OCI-LY7 (cell line): ENCODE measurements at regions not wholly inside any gene's neighbourhood (a gene's known extent, or its start where the extent isn't known, plus 50 kb on each side); places are given as distances from the start of the nearest gene placed in this dataset.

Experiments used
- BruUV-seq: library from RNA; stranded (reverse); fragments of 400-500 nt; replicated peaks from 2 replicates; lab custom pipeline; 2021; lab: Mats Ljungman, UMichigan
- CTCF ChIA-PET: fragments of 300-600 bp; sonication (Branson Sonifier 250); formaldehyde crosslinking; loops from one replicate; lab custom pipeline; 2022; ENCODE audit warnings: antibody characterized with exemption; ENCODE audit not compliant: unreplicated experiment; lab: Charles Lee
- POLR2A ChIA-PET: fragments of 300-600 bp; sonication (Branson Sonifier 250); formaldehyde crosslinking; loops from one replicate; lab custom pipeline; 2022; ENCODE audit warnings: antibody characterized with exemption; lab: Charles Lee
- DNase-seq: peaks from one replicate; pipeline ENCODE4 v3.0.0-alpha.2; 2015; ENCODE audit warnings: low spot score
- H2AFZ ChIP-seq: fragments of 200-600 bp; sonication (generic), shearing (Covaris generic); 2 replicates; pipeline ENCODE4 v1.6.1; 2014; ENCODE audit warnings: mild to moderate bottlenecking, antibody characterized with exemption, low read length, moderate library complexity
- H3K27ac ChIP-seq: fragments of 200-600 bp; sonication (generic); 2 replicates; pipeline ENCODE4 v1.5.1; 2014; ENCODE audit warnings: mixed run types, low read depth, mild to moderate bottlenecking, moderate library complexity, low read length, inconsistent platforms; ENCODE audit not compliant: poor library complexity, severe bottlenecking
- H3K36me3 ChIP-seq: fragments of 200-600 bp; sonication (generic); 2 replicates; pipeline ENCODE4 v1.6.1; 2014; ENCODE audit warnings: mild to moderate bottlenecking, antibody characterized with exemption, low read length, moderate library complexity, mixed read lengths; ENCODE audit not compliant: insufficient read depth
- H3K4me1 ChIP-seq: fragments of 200-600 bp; sonication (generic); 2 replicates; pipeline ENCODE4 v1.5.1; 2014; ENCODE audit warnings: mild to moderate bottlenecking, low read length; ENCODE audit not compliant: insufficient read depth, poor library complexity, severe bottlenecking
- H3K4me2 ChIP-seq: fragments of 200-600 bp; sonication (generic); 2 replicates; pipeline ENCODE4 v1.6.1; 2014; ENCODE audit warnings: mild to moderate bottlenecking, low read length
- H3K4me3 ChIP-seq: fragments of 200-600 bp; sonication (generic); 2 replicates; pipeline ENCODE4 v1.5.1; 2014; ENCODE audit warnings: mild to moderate bottlenecking, low read depth, low read length; ENCODE audit not compliant: poor library complexity, severe bottlenecking
- H3K79me2 ChIP-seq: fragments of 200-600 bp; sonication (generic); 2 replicates; pipeline ENCODE4 v1.6.1; 2016; ENCODE audit warnings: low read depth, mild to moderate bottlenecking, low read length, moderate library complexity, mixed read lengths; ENCODE audit not compliant: insufficient read depth
- H3K9me2 ChIP-seq: fragments of 200-600 bp; sonication (generic); 2 replicates; pipeline ENCODE4 v1.6.1; 2016; ENCODE audit warnings: mild to moderate bottlenecking, low read length, mixed read lengths; ENCODE audit not compliant: insufficient read depth
- H3K9me3 ChIP-seq: fragments of 200-600 bp; sonication (generic); 2 replicates; pipeline ENCODE4 v1.6.1; 2014; ENCODE audit warnings: mild to moderate bottlenecking, mixed run types, low read length, mixed read lengths
- H4K20me1 ChIP-seq: fragments of 200-600 bp; sonication (generic); 2 replicates; pipeline ENCODE4 v1.6.1; 2014; ENCODE audit warnings: mild to moderate bottlenecking, antibody characterized with exemption, low read length, moderate library complexity, mixed read lengths; ENCODE audit not compliant: insufficient read depth
- CTCF ChIP-seq: fragments of 200-600 bp; sonication (generic); conservative IDR thresholded peaks from 2 replicates; pipeline ENCODE4 v1.5.1; 2014; ENCODE audit warnings: mild to moderate bottlenecking, antibody characterized with exemption, low read length, moderate library complexity, mixed read lengths
- EZH2phosphoT487 ChIP-seq: fragments of 200-600 bp; sonication (generic); IDR thresholded peaks from 2 replicates; pipeline ENCODE4 v1.6.1; 2018; ENCODE audit warnings: low read depth, borderline replicate concordance, mild to moderate bottlenecking, mixed run types, antibody characterized with exemption, low read length, moderate library complexity, mixed read lengths
- intact Hi-C: fragments of 100-400 bp; cut with micrococcal nuclease; formaldehyde crosslinking; loops from one replicate; pipeline ENCODE4 v1.10.0; 2022; ENCODE audit not compliant: unreplicated experiment

- TF ChIP-seq CTCF = no peak
- TF ChIP-seq EZH2phosphoT487 = no peak
- Histone ChIP-seq H3K9me3 (no peaks in the 10 kb centered on the region), H3K36me3 (no peaks in the 10 kb centered on the region), H3K4me1 (no peaks in the 10 kb centered on the region), H3K4me3 (no peak overlapping the region), H3K4me2 (no peak overlapping the region), H3K27ac (no peak overlapping the region), H3K9me2 (no peaks in the 10 kb centered on the region), H4K20me1 (no peaks in the 10 kb centered on the region), H2AFZ (no peak overlapping the region), H3K79me2 (no peaks in the 10 kb centered on the region)
- CTCF ChIA-PET = no interaction called here
- intact Hi-C loops = no loop called here
- no peak for DNase-seq
- POLR2A ChIA-PET = interaction anchor here (0.7 kb wide), 1 partner anchor 38 kb away, joined by 3 read pairs; no protein-coding TSS in a partner anchor
- BruUV-seq = no TSS peak
These were observed 63.7 kb upstream of the COG2 start for GRCh38 chr1:230578616-230579015.

GRCh38 chr1:230577537-230577936 lies 64.7 kb upstream of the COG2 start:
- Histone ChIP-seq H3K9me3 (no peaks in the 10 kb centered on the region), H3K4me2 (no peak overlapping the region), H3K36me3 (no peaks in the 10 kb centered on the region), H3K79me2 (no peaks in the 10 kb centered on the region), H3K9me2 (no peaks in the 10 kb centered on the region), H4K20me1 (no peaks in the 10 kb centered on the region), H3K27ac (no peak overlapping the region), H3K4me3 (no peak overlapping the region), H3K4me1 (no peaks in the 10 kb centered on the region), H2AFZ (no peak overlapping the region)
- BruUV-seq = no TSS peak
- POLR2A ChIA-PET = interaction anchor here (0.7 kb wide), 1 partner anchor 120 kb away, joined by 4 read pairs; no protein-coding TSS in a partner anchor
- no peak for DNase-seq
- intact Hi-C loops = no loop called here
- TF ChIP-seq CTCF = no peak
- no peak for TF ChIP-seq EZH2phosphoT487
- CTCF ChIA-PET = no interaction called here

- no peak for TF ChIP-seq EZH2phosphoT487
- no peak for TF ChIP-seq CTCF
- no TSS peak for BruUV-seq
- no peak overlapping the region for H2AFZ ChIP-seq
- POLR2A ChIA-PET = no interaction called here
- no peak overlapping the region for H3K4me2 ChIP-seq
- no peaks in the 10 kb centered on the region for H4K20me1 ChIP-seq
- no peak overlapping the region for H3K4me3 ChIP-seq
- no peaks in the 10 kb centered on the region for H3K9me2 ChIP-seq
- no peaks in the 10 kb centered on the region for H3K79me2 ChIP-seq
- H3K9me3 ChIP-seq = no peaks in the 10 kb centered on the region
- H3K36me3 ChIP-seq = no peaks in the 10 kb centered on the region
- no peak for DNase-seq
- no peak overlapping the region for H3K27ac ChIP-seq
- intact Hi-C loops = no loop called here
- H3K4me1 ChIP-seq = no peaks in the 10 kb centered on the region
- CTCF ChIA-PET = no interaction called here
These were observed 66.3 kb upstream of the COG2 start for GRCh38 chr1:230575886-230576500.
